ENCODE measurements at regions not wholly inside any gene's neighbourhood (a gene's known extent, or its start where the extent isn't known, plus 50 kb on each side); places are given as distances from the start of the nearest gene placed in this dataset.

GRCh38 chr13:61275251-61275650, 140.4 kb downstream of the PCDH20 start:
- TF ChIP-seq, protein P1, sequence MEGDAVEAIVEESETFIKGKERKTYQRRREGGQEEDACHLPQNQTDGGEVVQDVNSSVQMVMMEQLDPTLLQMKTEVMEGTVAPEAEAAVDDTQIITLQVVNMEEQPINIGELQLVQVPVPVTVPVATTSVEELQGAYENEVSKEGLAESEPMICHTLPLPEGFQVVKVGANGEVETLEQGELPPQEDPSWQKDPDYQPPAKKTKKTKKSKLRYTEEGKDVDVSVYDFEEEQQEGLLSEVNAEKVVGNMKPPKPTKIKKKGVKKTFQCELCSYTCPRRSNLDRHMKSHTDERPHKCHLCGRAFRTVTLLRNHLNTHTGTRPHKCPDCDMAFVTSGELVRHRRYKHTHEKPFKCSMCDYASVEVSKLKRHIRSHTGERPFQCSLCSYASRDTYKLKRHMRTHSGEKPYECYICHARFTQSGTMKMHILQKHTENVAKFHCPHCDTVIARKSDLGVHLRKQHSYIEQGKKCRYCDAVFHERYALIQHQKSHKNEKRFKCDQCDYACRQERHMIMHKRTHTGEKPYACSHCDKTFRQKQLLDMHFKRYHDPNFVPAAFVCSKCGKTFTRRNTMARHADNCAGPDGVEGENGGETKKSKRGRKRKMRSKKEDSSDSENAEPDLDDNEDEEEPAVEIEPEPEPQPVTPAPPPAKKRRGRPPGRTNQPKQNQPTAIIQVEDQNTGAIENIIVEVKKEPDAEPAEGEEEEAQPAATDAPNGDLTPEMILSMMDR (conservative IDR thresholded peaks at IDR 0.05; ENCODE audit: low read length) = no peak
- TF ChIP-seq EZH2phosphoT487 (IDR thresholded peaks at IDR 0.05; ENCODE audit: borderline replicate concordance, low read depth, low read length) = no peak
